Lower leg skin (tissue), 4 donors: ENCODE measurements at regions not wholly inside any gene's neighbourhood (a gene's known extent, or its start where the extent isn't known, plus 50 kb on each side); places are given as distances from the start of the nearest gene placed in this dataset.

Experiments
- DNase-seq, 2 donors: peaks; one replicate each; pipeline ENCODE4 v3.0.0-alpha.2; 2019; ENCODE audit warnings: low spot score in 2 of 2
- H3K4me3 ChIP-seq: fragments of 200-600 bp; sonication (generic); 2 replicates; pipeline ENCODE4 v1.5.1; 2017; ENCODE audit warnings: mild to moderate bottlenecking, low read depth; ENCODE audit not compliant: poor library complexity, severe bottlenecking
- POLR2A ChIP-seq, 2 donors: fragments of 450-650 bp; IDR thresholded peaks; one replicate each; pipeline ENCODE4 v1.6.1; 2016 to 2017; ENCODE audit warnings: antibody characterized with exemption in 2 of 2, mild to moderate bottlenecking in 1 of 2, moderate library complexity in 1 of 2
- WGBS, 2 donors: methylation state at CpG; one replicate each; pipeline ENCODE4 v1.1.5; 2018; 5-methylcytosine and 5-hydroxymethylcytosine counted together
- intact Hi-C: fragments of 100-400 bp; cut with DNase I; formaldehyde crosslinking; loops from one replicate; pipeline ENCODE4 v1.15.0; 2023; ENCODE audit warnings: low total_unique reads
- TF ChIP-seq, protein P1 (sequence below), 3 donors: fragments of 450-650 bp; IDR thresholded peaks; one replicate each; pipeline ENCODE4 v1.5.1; 2016; ENCODE audit warnings: antibody characterized with exemption in 3 of 3, mild to moderate bottlenecking in 3 of 3, moderate library complexity in 2 of 3

DNA sequence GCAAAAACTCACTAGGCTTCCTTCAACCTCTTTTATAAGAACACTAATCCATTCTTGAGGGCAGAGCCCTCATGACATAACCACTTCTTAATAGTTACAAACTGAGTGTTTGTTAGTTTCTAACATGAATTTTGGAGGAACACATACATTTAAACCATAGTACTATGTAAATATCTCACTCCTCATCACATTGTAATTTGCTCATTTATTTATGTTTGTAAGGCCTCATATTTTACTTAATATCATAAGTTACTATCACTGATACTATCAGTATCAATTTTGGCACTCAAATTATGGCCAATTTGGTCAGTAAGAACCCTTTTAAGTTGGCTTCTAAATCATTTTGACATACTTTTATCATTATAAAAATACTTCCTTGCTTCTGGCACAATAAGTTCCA is 603.1 kb downstream of the ZEB2 start:
- intact Hi-C loops, result no loop called here
- DNase-seq, result no peak
- no peak for TF ChIP-seq POLR2A (IDR thresholded peaks at IDR 0.05)
- TF ChIP-seq, protein P1, sequence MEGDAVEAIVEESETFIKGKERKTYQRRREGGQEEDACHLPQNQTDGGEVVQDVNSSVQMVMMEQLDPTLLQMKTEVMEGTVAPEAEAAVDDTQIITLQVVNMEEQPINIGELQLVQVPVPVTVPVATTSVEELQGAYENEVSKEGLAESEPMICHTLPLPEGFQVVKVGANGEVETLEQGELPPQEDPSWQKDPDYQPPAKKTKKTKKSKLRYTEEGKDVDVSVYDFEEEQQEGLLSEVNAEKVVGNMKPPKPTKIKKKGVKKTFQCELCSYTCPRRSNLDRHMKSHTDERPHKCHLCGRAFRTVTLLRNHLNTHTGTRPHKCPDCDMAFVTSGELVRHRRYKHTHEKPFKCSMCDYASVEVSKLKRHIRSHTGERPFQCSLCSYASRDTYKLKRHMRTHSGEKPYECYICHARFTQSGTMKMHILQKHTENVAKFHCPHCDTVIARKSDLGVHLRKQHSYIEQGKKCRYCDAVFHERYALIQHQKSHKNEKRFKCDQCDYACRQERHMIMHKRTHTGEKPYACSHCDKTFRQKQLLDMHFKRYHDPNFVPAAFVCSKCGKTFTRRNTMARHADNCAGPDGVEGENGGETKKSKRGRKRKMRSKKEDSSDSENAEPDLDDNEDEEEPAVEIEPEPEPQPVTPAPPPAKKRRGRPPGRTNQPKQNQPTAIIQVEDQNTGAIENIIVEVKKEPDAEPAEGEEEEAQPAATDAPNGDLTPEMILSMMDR (IDR thresholded peaks at IDR 0.05), result no peak
- H3K4me3 ChIP-seq, result no peak overlapping the region

DNA sequence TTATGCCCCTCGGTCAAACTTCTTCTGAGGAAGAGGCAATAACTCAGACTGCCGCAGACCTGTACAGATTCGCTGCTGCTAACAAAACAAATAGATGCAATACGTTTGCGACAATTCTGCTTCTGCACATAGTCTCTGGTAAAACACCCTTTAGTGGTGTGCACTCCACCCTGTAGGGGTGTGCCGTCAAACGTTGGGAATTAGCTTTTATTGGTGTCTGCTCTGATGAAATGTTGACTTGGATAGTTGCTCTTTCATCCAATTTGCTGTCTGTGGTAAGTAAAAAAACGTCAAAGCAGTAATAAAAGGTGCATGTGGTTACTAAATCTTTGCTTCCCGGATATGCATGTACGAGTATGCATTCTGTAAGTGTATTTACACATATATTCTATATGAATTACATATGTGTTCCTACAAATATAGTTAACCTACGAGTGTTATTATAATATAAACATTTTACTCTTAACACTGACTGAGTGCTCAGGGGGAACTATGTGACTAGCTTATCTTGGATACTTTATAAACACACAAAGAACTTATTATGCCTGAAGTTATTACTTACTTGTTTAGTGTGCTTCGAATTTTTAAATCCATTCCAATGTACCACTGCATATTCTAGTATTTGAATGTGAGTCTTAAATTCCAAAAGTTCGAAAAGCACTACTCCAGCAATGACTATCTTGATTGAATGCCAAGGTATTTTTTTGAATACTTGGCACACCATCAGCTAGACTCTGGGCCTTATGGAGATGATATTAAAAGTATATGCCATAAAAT is 610.2 kb downstream of the ZEB2 start:
- 55 to 57% methylated on average over 13 of the region's 13 CpGs for WGBS, 2 donors
- H3K4me3 ChIP-seq, result no peak overlapping the region
- no peak for TF ChIP-seq POLR2A (IDR thresholded peaks at IDR 0.05)
- TF ChIP-seq, protein P1 (IDR thresholded peaks at IDR 0.05), result no peak
- no peak for DNase-seq
- intact Hi-C loops, result no loop called here

DNA sequence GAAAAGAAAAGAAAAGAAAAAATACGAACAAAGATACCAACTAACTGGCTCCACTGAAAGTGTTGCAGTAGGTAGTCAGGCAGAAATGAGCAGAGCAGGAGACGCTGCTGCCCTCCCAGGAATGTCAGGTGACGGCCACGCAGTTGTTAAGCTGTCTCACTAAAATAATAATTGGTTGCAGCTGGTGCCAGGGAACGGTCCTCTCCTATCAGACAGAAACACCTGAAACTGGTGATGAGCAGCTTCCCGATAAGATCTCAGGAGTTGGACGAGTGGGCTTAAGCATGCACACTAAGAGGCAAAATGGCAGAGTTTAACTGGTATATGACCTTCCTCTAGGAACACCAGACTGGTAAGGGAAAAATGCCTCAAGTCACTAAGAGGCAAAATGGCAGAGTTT is 611.1 kb downstream of the ZEB2 start:
- WGBS, 2 donors, result 85 to 90% methylated on average over 6 to 7 of the region's 7 CpGs
- intact Hi-C loops, result no loop called here
- no peak overlapping the region for H3K4me3 ChIP-seq
- TF ChIP-seq POLR2A (IDR thresholded peaks at IDR 0.05), result no peak
- TF ChIP-seq, protein P1 (IDR thresholded peaks at IDR 0.05), result no peak
- no peak for DNase-seq

DNA sequence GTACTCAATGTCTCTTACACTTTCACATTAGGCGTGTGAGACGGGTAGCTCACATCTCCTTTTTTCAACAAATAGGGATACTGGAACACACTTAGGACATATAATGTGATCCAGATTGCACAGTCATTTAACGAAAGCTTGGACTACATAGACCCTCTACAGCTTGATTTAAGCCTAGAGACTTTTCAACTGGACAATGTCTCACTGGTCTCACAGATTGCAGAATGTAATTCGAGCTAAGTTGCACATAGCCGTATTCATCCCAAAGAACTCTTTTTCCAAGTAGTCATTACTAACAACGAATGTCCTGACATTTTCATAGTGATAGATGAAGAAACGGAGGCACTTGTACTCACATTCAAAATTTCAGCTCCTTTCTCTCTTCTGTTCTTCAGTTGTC is 612.1 kb downstream of the ZEB2 start:
- DNase-seq, result no peak
- H3K4me3 ChIP-seq, result no peak overlapping the region
- intact Hi-C loops, result no loop called here
- TF ChIP-seq POLR2A (IDR thresholded peaks at IDR 0.05), result no peak
- TF ChIP-seq, protein P1 (IDR thresholded peaks at IDR 0.05), result no peak
- 85 to 97% methylated on average over 7 of the region's 7 CpGs for WGBS, 2 donors

GRCh38 chr2:143906850-143907249 is 613.1 kb downstream of the ZEB2 start:
- 93 to 94% methylated on average over 4 of the region's 4 CpGs for WGBS, 2 donors
- TF ChIP-seq POLR2A (IDR thresholded peaks at IDR 0.05), result no peak
- TF ChIP-seq, protein P1 (IDR thresholded peaks at IDR 0.05), result no peak
- intact Hi-C loops, result no loop called here

GRCh38 chr2:143905587-143905986 is 614.3 kb downstream of the ZEB2 start:
- DNase-seq, result no peak
- TF ChIP-seq, protein P1 (IDR thresholded peaks at IDR 0.05), result no peak
- TF ChIP-seq POLR2A (IDR thresholded peaks at IDR 0.05), result no peak
- intact Hi-C loops, result no loop called here
- no peak overlapping the region for H3K4me3 ChIP-seq
- 82 to 84% methylated on average over 4 of the region's 4 CpGs for WGBS, 2 donors

More at GRCh38 chr2:143906850-143907249, 613.1 kb downstream of the ZEB2 start:
- DNase-seq, result no peak
- H3K4me3 ChIP-seq, result no peak overlapping the region
